ENCODE measurements at regions not wholly inside any gene's neighbourhood (a gene's known extent, or its start where the extent isn't known, plus 50 kb on each side); places are given as distances from the start of the nearest gene placed in this dataset.

DNA sequence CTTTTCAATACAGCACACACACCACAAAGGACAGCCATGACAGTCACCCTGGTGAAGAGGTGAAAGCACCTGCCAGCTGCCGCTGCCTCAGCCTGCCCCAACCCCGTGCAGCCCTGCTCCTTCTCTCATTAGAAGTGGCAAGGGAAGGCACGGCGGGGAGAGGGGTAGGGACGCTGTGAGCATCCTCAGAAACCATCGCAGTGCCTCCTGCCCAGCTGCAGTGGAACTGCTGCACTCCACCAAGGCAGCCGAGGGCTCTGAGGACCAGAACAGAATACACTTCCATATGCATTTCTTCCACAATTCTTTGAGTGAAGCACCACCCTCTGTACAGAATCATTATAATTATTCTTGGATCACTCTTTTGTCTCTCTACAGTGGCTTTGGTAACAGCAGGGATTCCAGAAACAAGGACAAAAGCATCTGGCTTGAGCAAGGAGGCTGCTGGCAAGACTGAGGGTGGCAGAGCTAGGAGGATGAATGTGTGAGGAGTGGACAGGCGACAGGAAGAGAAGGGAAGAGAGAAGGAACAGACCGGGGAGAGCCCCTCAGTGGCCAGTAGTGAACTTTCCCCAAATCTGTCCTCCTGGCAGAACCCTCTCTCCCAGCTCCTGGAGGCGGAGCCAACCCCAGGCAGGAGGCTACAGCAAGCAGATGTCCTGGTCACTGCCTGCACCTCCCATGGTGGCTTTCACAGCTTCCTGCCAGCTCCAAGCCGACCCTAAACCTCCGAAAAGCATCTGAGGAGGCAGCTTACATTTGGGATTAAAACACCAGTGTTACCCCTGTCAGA lies 73.2 kb downstream of the MTNR1A start:
- no peak for TF ChIP-seq EZH2phosphoT487 (IDR thresholded peaks at IDR 0.05; ENCODE audit: borderline replicate concordance, low read length)
- TF ChIP-seq, protein P1, sequence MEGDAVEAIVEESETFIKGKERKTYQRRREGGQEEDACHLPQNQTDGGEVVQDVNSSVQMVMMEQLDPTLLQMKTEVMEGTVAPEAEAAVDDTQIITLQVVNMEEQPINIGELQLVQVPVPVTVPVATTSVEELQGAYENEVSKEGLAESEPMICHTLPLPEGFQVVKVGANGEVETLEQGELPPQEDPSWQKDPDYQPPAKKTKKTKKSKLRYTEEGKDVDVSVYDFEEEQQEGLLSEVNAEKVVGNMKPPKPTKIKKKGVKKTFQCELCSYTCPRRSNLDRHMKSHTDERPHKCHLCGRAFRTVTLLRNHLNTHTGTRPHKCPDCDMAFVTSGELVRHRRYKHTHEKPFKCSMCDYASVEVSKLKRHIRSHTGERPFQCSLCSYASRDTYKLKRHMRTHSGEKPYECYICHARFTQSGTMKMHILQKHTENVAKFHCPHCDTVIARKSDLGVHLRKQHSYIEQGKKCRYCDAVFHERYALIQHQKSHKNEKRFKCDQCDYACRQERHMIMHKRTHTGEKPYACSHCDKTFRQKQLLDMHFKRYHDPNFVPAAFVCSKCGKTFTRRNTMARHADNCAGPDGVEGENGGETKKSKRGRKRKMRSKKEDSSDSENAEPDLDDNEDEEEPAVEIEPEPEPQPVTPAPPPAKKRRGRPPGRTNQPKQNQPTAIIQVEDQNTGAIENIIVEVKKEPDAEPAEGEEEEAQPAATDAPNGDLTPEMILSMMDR (IDR thresholded peaks at IDR 0.05; ENCODE audit: low read depth, low read length, poor library complexity, severe bottlenecking): no peak
